ENCODE measurements at regions not wholly inside any gene's neighbourhood (a gene's known extent, or its start where the extent isn't known, plus 50 kb on each side); places are given as distances from the start of the nearest gene placed in this dataset.

- no peaks in the 10 kb centered on the region for H4K20me1 ChIP-seq (ENCODE audit: insufficient read depth, low read length)
- no peak overlapping the region for H3K27ac ChIP-seq (ENCODE audit: low read depth, low read length)
- H3K27me3 ChIP-seq (ENCODE audit: insufficient read depth, low read length) = no peaks in the 10 kb centered on the region
- no peaks in the 10 kb centered on the region for H3K36me3 ChIP-seq (ENCODE audit: insufficient read depth, low read length)
- TF ChIP-seq CTCF (IDR thresholded peaks at IDR 0.05; ENCODE audit: extremely low read depth, low read depth, low read length) = no peak
- H3K4me3 ChIP-seq (ENCODE audit: insufficient read depth, low read length) = no peak overlapping the region
- no peak overlapping the region for H2AFZ ChIP-seq (ENCODE audit: low read length)
- H3K9me3 ChIP-seq (ENCODE audit: low read depth, low read length) = no peaks in the 10 kb centered on the region
- DNase-seq (ENCODE audit: insufficient read length, low spot score, missing footprints) = no peak
- H3K79me2 ChIP-seq (ENCODE audit: insufficient read depth, low read length) = no peaks in the 10 kb centered on the region
- H3K4me1 ChIP-seq (ENCODE audit: insufficient read depth, low read length) = no peaks in the 10 kb centered on the region
- H3K4me2 ChIP-seq (ENCODE audit: insufficient read depth, low read length) = no peak overlapping the region
These were observed 251.4 kb upstream of the ZFHX3 start for GRCh38 chr16:73299346-73299745.

- peak; percentile 54 for DNase-seq (ENCODE audit: insufficient read length, low spot score, missing footprints)
- no peak overlapping the region for H2AFZ ChIP-seq (ENCODE audit: low read length)
- H3K4me3 ChIP-seq (ENCODE audit: insufficient read depth, low read length) = no peak overlapping the region
- H3K36me3 ChIP-seq (ENCODE audit: insufficient read depth, low read length) = no peaks in the 10 kb centered on the region
- no peaks in the 10 kb centered on the region for H3K27me3 ChIP-seq (ENCODE audit: insufficient read depth, low read length)
- TF ChIP-seq CTCF (IDR thresholded peaks at IDR 0.05; ENCODE audit: extremely low read depth, low read depth, low read length) = no peak
- no peaks in the 10 kb centered on the region for H3K79me2 ChIP-seq (ENCODE audit: insufficient read depth, low read length)
- H3K4me2 ChIP-seq (ENCODE audit: insufficient read depth, low read length) = no peak overlapping the region
- H4K20me1 ChIP-seq (ENCODE audit: insufficient read depth, low read length) = no peaks in the 10 kb centered on the region
- no peaks in the 10 kb centered on the region for H3K4me1 ChIP-seq (ENCODE audit: insufficient read depth, low read length)
- H3K9me3 ChIP-seq (ENCODE audit: low read depth, low read length) = no peaks in the 10 kb centered on the region
- no peak overlapping the region for H3K27ac ChIP-seq (ENCODE audit: low read depth, low read length)
These were observed 250.6 kb upstream of the ZFHX3 start for GRCh38 chr16:73298562-73298961.

GRCh38 chr16:73290258-73290657 lies 242.3 kb upstream of the ZFHX3 start:
- Histone ChIP-seq H3K79me2 (ENCODE audit: insufficient read depth, low read length) (no peaks in the 10 kb centered on the region), H4K20me1 (ENCODE audit: insufficient read depth, low read length) (no peaks in the 10 kb centered on the region), H3K4me1 (ENCODE audit: insufficient read depth, low read length) (no peaks in the 10 kb centered on the region), H3K4me2 (ENCODE audit: insufficient read depth, low read length) (no peak overlapping the region), H3K36me3 (ENCODE audit: insufficient read depth, low read length) (no peaks in the 10 kb centered on the region), H2AFZ (ENCODE audit: low read length) (no peak overlapping the region), H3K27ac (ENCODE audit: low read depth, low read length) (no peak overlapping the region), H3K27me3 (ENCODE audit: insufficient read depth, low read length) (peaks cover 12% of the 10 kb centered on the region), H3K4me3 (ENCODE audit: insufficient read depth, low read length) (no peak overlapping the region), H3K9me3 (ENCODE audit: low read depth, low read length) (no peaks in the 10 kb centered on the region)
- peak; percentile 31 for DNase-seq (ENCODE audit: insufficient read length, low spot score, missing footprints)
- no peak for TF ChIP-seq CTCF (IDR thresholded peaks at IDR 0.05; ENCODE audit: extremely low read depth, low read depth, low read length)

GRCh38 chr16:73289232-73289631 lies 241.3 kb upstream of the ZFHX3 start:
- Histone ChIP-seq H3K4me2 (ENCODE audit: insufficient read depth, low read length) (no peak overlapping the region), H3K79me2 (ENCODE audit: insufficient read depth, low read length) (no peaks in the 10 kb centered on the region), H3K27ac (ENCODE audit: low read depth, low read length) (no peak overlapping the region), H4K20me1 (ENCODE audit: insufficient read depth, low read length) (no peaks in the 10 kb centered on the region), H3K9me3 (ENCODE audit: low read depth, low read length) (no peaks in the 10 kb centered on the region), H3K4me3 (ENCODE audit: insufficient read depth, low read length) (no peak overlapping the region), H3K4me1 (ENCODE audit: insufficient read depth, low read length) (no peaks in the 10 kb centered on the region), H2AFZ (ENCODE audit: low read length) (no peak overlapping the region), H3K36me3 (ENCODE audit: insufficient read depth, low read length) (no peaks in the 10 kb centered on the region), H3K27me3 (ENCODE audit: insufficient read depth, low read length) (peaks cover 12% of the 10 kb centered on the region)
- no peak for DNase-seq (ENCODE audit: insufficient read length, low spot score, missing footprints)
- no peak for TF ChIP-seq CTCF (IDR thresholded peaks at IDR 0.05; ENCODE audit: extremely low read depth, low read depth, low read length)
